ENCODE measurements at regions not wholly inside any gene's neighbourhood (a gene's known extent, or its start where the extent isn't known, plus 50 kb on each side); places are given as distances from the start of the nearest gene placed in this dataset.

DNA sequence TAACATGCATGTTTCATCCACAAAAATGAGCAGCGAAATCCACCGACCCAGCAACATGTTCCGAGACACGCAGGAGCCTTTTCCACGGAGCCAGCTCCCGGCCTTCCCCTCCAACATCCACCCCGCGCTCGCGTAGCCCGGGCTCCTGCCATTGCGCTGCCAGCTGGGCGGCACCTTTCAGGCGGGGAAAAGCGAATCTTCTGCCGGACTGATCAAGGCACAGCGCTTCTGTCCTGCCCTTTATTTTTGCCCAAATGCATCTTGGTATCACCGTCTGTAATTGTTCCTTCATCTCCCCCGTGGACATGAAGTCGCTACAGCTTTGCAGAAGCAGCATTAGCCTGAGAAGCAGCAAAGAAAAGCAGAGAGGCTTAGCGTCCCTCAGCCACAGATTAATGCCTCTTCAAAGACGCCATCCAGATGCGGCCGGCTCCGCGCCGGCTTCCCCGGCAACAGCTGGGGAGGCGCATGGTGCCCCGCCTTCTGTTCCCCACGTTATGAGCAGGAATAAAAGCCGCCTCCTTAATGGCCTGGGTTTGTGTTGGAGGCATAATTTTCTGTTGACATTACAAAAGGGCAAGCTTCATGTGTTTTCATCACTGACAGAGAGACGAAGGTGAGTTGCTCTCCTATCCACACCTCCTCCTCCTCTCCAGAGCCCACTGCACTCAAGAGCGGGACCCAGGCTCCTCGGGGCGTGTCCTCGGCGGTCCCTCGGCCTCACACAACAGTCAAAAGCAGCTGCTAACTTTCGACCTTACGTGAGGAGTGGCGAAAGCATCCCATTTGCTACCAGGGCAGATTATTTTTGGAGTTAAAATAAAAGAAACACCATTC is 122.1 kb upstream of the SALL3 start:
- Histone ChIP-seq H3K9ac (ENCODE audit: low read depth in 1 of 3, low read length in 3 of 3) (no peak overlapping the region), H3K27ac (ENCODE audit: low read depth, low read length) (no peak overlapping the region), H3K4me1 (ENCODE audit: control insufficient read depth in 3 of 3, insufficient read depth in 3 of 3, low read length in 3 of 3) (no peaks in the 10 kb centered on the region), H3K27me3 (ENCODE audit: control insufficient read depth in 3 of 3, insufficient read depth in 3 of 3, low read length in 3 of 3) (peaks cover 24 to 44% (median 26%) of the 10 kb centered on the region in 3 donors), H3K4me3 (ENCODE audit: low read length in 3 of 3) (no peak overlapping the region), H3K36me3 (ENCODE audit: control insufficient read depth in 3 of 3, insufficient read depth in 3 of 3, low read length in 3 of 3) (no peaks in the 10 kb centered on the region), H3K9me3 (ENCODE audit: control insufficient read depth in 3 of 3, low read length in 3 of 3) (no peaks in the 10 kb centered on the region)

DNA sequence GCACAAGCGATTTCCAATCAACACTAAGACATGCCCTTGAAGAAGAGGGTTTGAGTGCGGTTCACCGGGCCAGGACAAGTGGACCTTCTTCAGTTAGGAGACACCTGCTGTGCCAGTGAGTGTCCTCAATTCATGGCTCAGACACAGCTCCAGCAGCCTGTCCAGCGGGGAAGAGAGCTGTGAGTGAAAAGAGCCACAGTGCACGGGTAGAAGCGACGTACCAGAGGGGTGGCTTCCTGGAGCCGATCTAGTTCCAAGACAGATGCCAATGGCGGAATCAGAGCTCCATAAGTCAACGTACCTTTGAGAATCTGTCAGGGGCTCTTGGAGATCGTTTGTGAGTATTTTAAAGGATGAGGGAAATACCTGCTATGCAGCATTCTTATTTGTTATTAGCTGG is 119.9 kb upstream of the SALL3 start:
- Histone ChIP-seq H3K36me3 (ENCODE audit: control insufficient read depth in 3 of 3, insufficient read depth in 3 of 3, low read length in 3 of 3) (no peaks in the 10 kb centered on the region), H3K4me1 (ENCODE audit: control insufficient read depth in 3 of 3, insufficient read depth in 3 of 3, low read length in 3 of 3) (no peaks in the 10 kb centered on the region), H3K4me3 (ENCODE audit: low read length in 3 of 3) (no peak overlapping the region), H3K27me3 (ENCODE audit: control insufficient read depth in 3 of 3, insufficient read depth in 3 of 3, low read length in 3 of 3) (peaks cover 24 to 46% (median 28%) of the 10 kb centered on the region in 3 donors), H3K27ac (ENCODE audit: low read depth, low read length) (no peak overlapping the region), H3K9me3 (ENCODE audit: control insufficient read depth in 3 of 3, low read length in 3 of 3) (no peaks in the 10 kb centered on the region), H3K9ac (ENCODE audit: low read depth in 1 of 3, low read length in 3 of 3) (no peak overlapping the region)

GRCh38 chr18:78860117-78860516 is 119.5 kb upstream of the SALL3 start:
- Histone ChIP-seq H3K27me3 (ENCODE audit: control insufficient read depth in 3 of 3, insufficient read depth in 3 of 3, low read length in 3 of 3) (peaks cover 24 to 45% (median 26%) of the 10 kb centered on the region in 3 donors), H3K36me3 (ENCODE audit: control insufficient read depth in 3 of 3, insufficient read depth in 3 of 3, low read length in 3 of 3) (no peaks in the 10 kb centered on the region), H3K9ac (ENCODE audit: low read depth in 1 of 3, low read length in 3 of 3) (no peak overlapping the region), H3K27ac (ENCODE audit: low read depth, low read length) (no peak overlapping the region), H3K4me1 (ENCODE audit: control insufficient read depth in 3 of 3, insufficient read depth in 3 of 3, low read length in 3 of 3) (no peaks in the 10 kb centered on the region), H3K9me3 (ENCODE audit: control insufficient read depth in 3 of 3, low read length in 3 of 3) (no peaks in the 10 kb centered on the region), H3K4me3 (ENCODE audit: low read length in 3 of 3) (no peak overlapping the region)

DNA sequence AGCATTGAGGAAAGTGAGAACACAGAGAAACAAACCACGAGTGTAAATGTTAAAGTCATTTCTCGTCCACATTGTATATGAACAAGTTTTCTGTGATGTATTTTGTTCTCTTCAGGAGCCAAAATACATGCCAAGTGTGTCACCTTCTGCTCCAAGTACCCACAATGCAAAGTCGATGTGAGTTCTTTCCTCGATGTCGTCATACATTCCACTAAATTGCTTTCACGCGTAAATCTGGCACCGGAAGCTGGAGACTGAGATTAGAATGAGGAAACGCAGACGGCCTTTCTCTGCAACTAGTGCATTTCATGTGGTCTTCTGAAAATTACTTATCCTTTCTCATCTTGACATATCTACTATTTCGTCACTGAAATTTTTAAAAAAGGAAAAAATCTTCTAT is 118.5 kb upstream of the SALL3 start:
- Histone ChIP-seq H3K4me1 (ENCODE audit: control insufficient read depth in 3 of 3, insufficient read depth in 3 of 3, low read length in 3 of 3) (no peaks in the 10 kb centered on the region), H3K9ac (ENCODE audit: low read depth in 1 of 3, low read length in 3 of 3) (no peak overlapping the region)

GRCh38 chr18:78861706-78862105 is 117.9 kb upstream of the SALL3 start:
- Histone ChIP-seq H3K4me1 (ENCODE audit: control insufficient read depth in 3 of 3, insufficient read depth in 3 of 3, low read length in 3 of 3) (no peaks in the 10 kb centered on the region), H3K36me3 (ENCODE audit: control insufficient read depth in 3 of 3, insufficient read depth in 3 of 3, low read length in 3 of 3) (no peaks in the 10 kb centered on the region), H3K27ac (ENCODE audit: low read depth, low read length) (no peak overlapping the region), H3K4me3 (ENCODE audit: low read length in 3 of 3) (no peak overlapping the region), H3K9ac (ENCODE audit: low read depth in 1 of 3, low read length in 3 of 3) (no peak overlapping the region), H3K27me3 (ENCODE audit: control insufficient read depth in 3 of 3, insufficient read depth in 3 of 3, low read length in 3 of 3) (peaks cover 24 to 38% (median 26%) of the 10 kb centered on the region in 3 donors), H3K9me3 (ENCODE audit: control insufficient read depth in 3 of 3, low read length in 3 of 3) (no peaks in the 10 kb centered on the region)

More for the DNA sequence above, 118.5 kb upstream of the SALL3 start:
- no peaks in the 10 kb centered on the region for H3K36me3 ChIP-seq (ENCODE audit: control insufficient read depth in 3 of 3, insufficient read depth in 3 of 3, low read length in 3 of 3)
- H3K27ac ChIP-seq (ENCODE audit: low read depth, low read length), result no peak overlapping the region
- H3K4me3 ChIP-seq (ENCODE audit: low read length in 3 of 3), result no peak overlapping the region
- peaks cover 24 to 43% (median 26%) of the 10 kb centered on the region in 3 donors for H3K27me3 ChIP-seq (ENCODE audit: control insufficient read depth in 3 of 3, insufficient read depth in 3 of 3, low read length in 3 of 3)
- H3K9me3 ChIP-seq (ENCODE audit: control insufficient read depth in 3 of 3, low read length in 3 of 3), result no peaks in the 10 kb centered on the region

GRCh38 chr18:78862395-78862794 is 117.2 kb upstream of the SALL3 start:
- peaks cover 19 to 34% (median 21%) of the 10 kb centered on the region in 3 donors for H3K27me3 ChIP-seq (ENCODE audit: control insufficient read depth in 3 of 3, insufficient read depth in 3 of 3, low read length in 3 of 3)
- H3K4me3 ChIP-seq (ENCODE audit: low read length in 3 of 3), result no peak overlapping the region
- no peaks in the 10 kb centered on the region for H3K9me3 ChIP-seq (ENCODE audit: control insufficient read depth in 3 of 3, low read length in 3 of 3)
- H3K9ac ChIP-seq (ENCODE audit: low read depth in 1 of 3, low read length in 3 of 3), result no peak overlapping the region
- no peaks in the 10 kb centered on the region for H3K4me1 ChIP-seq (ENCODE audit: control insufficient read depth in 3 of 3, insufficient read depth in 3 of 3, low read length in 3 of 3)
- H3K36me3 ChIP-seq (ENCODE audit: control insufficient read depth in 3 of 3, insufficient read depth in 3 of 3, low read length in 3 of 3), result no peaks in the 10 kb centered on the region
- no peak overlapping the region for H3K27ac ChIP-seq (ENCODE audit: low read depth, low read length)

- Histone ChIP-seq H3K27me3 (ENCODE audit: control insufficient read depth in 3 of 3, insufficient read depth in 3 of 3, low read length in 3 of 3) (peaks cover 7 to 27% (median 12%) of the 10 kb centered on the region in 3 donors), H3K4me1 (ENCODE audit: control insufficient read depth in 3 of 3, insufficient read depth in 3 of 3, low read length in 3 of 3) (no peaks in the 10 kb centered on the region), H3K4me3 (ENCODE audit: low read length in 3 of 3) (no peak overlapping the region), H3K36me3 (ENCODE audit: control insufficient read depth in 3 of 3, insufficient read depth in 3 of 3, low read length in 3 of 3) (no peaks in the 10 kb centered on the region), H3K9ac (ENCODE audit: low read depth in 1 of 3, low read length in 3 of 3) (no peak overlapping the region), H3K9me3 (ENCODE audit: control insufficient read depth in 3 of 3, low read length in 3 of 3) (no peaks in the 10 kb centered on the region), H3K27ac (ENCODE audit: low read depth, low read length) (no peak overlapping the region)
Measured at GRCh38 chr18:78865056-78865598, 114.5 kb upstream of the SALL3 start.

DNA sequence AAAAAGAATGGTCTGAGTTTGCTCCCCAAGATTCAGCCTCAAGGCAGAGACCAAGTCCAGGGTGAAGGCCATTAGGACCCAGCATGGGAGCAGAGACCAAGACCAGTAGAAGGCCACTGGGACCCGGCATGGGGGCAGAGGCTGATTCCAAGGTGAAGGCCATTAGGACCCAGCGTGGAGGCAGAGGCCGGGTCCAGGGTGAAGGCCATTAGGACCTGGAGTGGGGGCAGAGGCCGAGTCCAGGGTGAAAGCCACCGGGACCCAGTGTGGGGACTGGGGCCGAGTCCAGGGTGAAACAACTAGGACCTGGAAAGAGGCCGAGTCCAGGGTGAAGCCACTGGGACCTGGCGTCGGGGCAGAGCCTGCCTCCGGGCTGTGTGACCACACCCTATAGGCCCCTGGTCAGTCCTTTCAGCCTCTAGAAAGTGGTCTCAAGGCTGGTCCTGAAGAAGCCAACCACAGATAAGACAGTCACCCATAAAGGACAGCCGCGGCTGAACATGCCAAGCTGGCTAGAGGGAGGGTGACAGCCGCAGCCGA is 113.8 kb upstream of the SALL3 start:
- no peaks in the 10 kb centered on the region for H3K36me3 ChIP-seq (ENCODE audit: control insufficient read depth in 3 of 3, insufficient read depth in 3 of 3, low read length in 3 of 3)
- peaks cover 3 to 25% (median 5%) of the 10 kb centered on the region in 3 donors for H3K27me3 ChIP-seq (ENCODE audit: control insufficient read depth in 3 of 3, insufficient read depth in 3 of 3, low read length in 3 of 3)
- H3K9me3 ChIP-seq (ENCODE audit: control insufficient read depth in 3 of 3, low read length in 3 of 3), result no peaks in the 10 kb centered on the region
- H3K27ac ChIP-seq (ENCODE audit: low read depth, low read length), result no peak overlapping the region
- H3K4me3 ChIP-seq (ENCODE audit: low read length in 3 of 3), result no peak overlapping the region
- H3K9ac ChIP-seq (ENCODE audit: low read depth in 1 of 3, low read length in 3 of 3), result no peak overlapping the region
- no peaks in the 10 kb centered on the region for H3K4me1 ChIP-seq (ENCODE audit: control insufficient read depth in 3 of 3, insufficient read depth in 3 of 3, low read length in 3 of 3)

DNA sequence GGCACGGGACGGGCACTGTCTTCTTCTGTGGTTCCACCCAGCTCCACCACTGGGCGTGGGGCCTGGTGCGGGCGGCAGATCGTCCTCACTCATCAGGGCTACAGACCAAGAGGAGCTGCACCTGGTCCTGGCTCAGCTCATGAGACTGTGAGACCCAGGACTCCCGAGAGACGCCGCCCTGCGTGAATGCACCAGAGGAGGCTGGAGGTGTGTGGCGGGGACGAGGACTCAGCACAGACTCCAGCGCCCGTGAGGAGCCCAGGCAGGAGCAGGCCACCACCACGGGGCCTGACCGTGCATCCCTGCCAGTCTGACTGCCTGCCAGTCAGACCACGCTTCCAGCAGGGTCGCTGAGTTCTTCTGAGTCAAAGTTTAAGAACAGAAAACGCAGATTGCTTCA is 112.5 kb upstream of the SALL3 start:
- Histone ChIP-seq H3K9me3 (ENCODE audit: control insufficient read depth in 3 of 3, low read length in 3 of 3) (no peaks in the 10 kb centered on the region), H3K36me3 (ENCODE audit: control insufficient read depth in 3 of 3, insufficient read depth in 3 of 3, low read length in 3 of 3) (no peaks in the 10 kb centered on the region), H3K4me3 (ENCODE audit: low read length in 3 of 3) (no peak overlapping the region), H3K9ac (ENCODE audit: low read depth in 1 of 3, low read length in 3 of 3) (no peak overlapping the region), H3K27me3 (ENCODE audit: control insufficient read depth in 3 of 3, insufficient read depth in 3 of 3, low read length in 3 of 3) (peaks cover 3 to 20% (median 5%) of the 10 kb centered on the region in 3 donors), H3K27ac (ENCODE audit: low read depth, low read length) (no peak overlapping the region), H3K4me1 (ENCODE audit: control insufficient read depth in 3 of 3, insufficient read depth in 3 of 3, low read length in 3 of 3) (no peaks in the 10 kb centered on the region)
